Ramos (cell line): ENCODE measurements at regions not wholly inside any gene's neighbourhood (a gene's known extent, or its start where the extent isn't known, plus 50 kb on each side); places are given as distances from the start of the nearest gene placed in this dataset.

Experiments
- in situ Hi-C: fragments of 300-500 bp; cut with MboI; formaldehyde crosslinking; loops from one replicate; pipeline ENCODE4 v1.14.3; 2022; ENCODE audit warnings: low sequenced_read_pairs; ENCODE audit not compliant: unreplicated experiment

DNA sequence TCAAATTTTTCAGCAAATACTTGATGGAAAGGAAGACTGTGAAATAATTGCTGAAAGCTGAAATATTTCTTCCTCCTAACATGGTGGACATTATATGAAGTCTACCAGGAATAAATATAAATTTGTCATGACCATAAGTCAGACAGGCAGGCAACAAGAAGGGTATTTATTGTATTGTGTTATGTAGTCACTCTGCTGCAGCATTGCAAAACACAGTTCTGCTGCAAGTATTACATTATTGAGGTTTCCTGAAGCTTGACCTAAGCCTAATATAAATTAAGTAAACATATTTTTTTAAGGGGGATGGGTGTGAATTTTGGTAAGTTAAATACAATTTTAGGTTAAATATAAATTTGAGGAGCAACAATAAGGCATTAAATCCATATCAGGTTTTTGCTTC is 60.2 kb upstream of the MAOA start:
- in situ Hi-C loops = no loop called here

DNA sequence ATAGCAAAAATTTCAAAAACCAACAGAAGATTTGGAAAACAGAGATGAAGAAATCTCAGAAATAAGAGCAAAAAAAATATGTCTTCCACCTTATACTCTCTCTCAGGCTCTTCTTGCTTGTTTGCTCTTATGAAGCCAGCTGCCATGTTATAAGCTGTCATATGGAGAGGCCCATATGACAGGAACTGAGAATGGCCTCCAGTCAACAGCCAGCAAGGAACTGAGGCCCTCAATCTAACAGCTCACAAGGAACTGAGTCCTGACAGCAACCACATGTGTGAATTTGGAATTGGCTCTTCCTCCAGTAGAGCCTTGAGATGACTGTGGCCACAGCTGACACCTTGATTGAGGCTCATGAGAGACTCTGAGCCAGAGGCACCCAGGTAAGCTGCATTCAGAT is 51.3 kb upstream of the MAOA start:
- in situ Hi-C loops = no loop called here

DNA sequence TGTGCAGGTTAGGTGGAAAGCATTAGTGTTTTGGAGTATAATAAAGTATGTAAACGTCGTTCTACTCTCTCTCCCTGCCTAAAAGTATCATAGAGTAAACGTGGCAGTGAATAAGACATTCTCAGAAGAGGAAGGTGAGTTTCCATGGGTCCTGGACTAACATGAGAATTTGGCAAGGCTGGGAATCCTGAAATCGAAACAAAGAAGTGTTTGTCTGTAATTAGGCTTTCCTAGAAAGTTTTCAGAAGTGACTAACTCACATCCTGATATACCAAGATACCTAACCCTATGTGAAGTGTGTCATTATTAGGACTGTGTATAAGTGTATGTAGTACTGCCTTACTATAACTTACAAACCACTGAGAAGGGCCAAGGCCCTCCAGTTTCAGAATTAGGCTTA is 50.7 kb upstream of the MAOA start:
- in situ Hi-C loops = no loop called here
